GM12878 (cell line): ENCODE measurements at regions not wholly inside any gene's neighbourhood (a gene's known extent, or its start where the extent isn't known, plus 50 kb on each side); places are given as distances from the start of the nearest gene placed in this dataset.

Experiments used
- ATAC-seq: fragments of 200-7000 bp; cut with Tn5 transposase; 3 replicates; pipeline ENCODE4 v1.9.1; 2020; ENCODE audit warnings: mild to moderate bottlenecking, moderate library complexity
- BruUV-seq: library from RNA; stranded (reverse); fragments of 400-500 nt; replicated peaks from 2 replicates; lab custom pipeline; 2021; lab: Mats Ljungman, UMichigan
- CTCF ChIA-PET: fragments of 300-600 bp; sonication (Branson Sonifier 250); formaldehyde crosslinking; extraction: SDS; loops from one replicate; lab custom pipeline; 2021; ENCODE audit warnings: inconsistent platforms; lab: Yijun Ruan, JAX
- POLR2A ChIA-PET: fragments of 350-600 bp; formaldehyde crosslinking; extraction: SDS; loops from one replicate; lab custom pipeline; 2021; ENCODE audit warnings: inconsistent platforms; lab: Charles Lee
- RAD21 ChIA-PET: fragments of 300-600 bp; sonication (Branson Sonifier 250); formaldehyde crosslinking; loops from one replicate; lab custom pipeline; 2023; ENCODE audit warnings: antibody characterized with exemption; ENCODE audit not compliant: unreplicated experiment; lab: Charles Lee
- SMC1A ChIA-PET: fragments of 300-600 bp; sonication (Branson Sonifier 250); formaldehyde crosslinking; loops from one replicate; lab custom pipeline; 2023; ENCODE audit not compliant: unreplicated experiment, uncharacterized antibody; lab: Charles Lee
- DNase-seq: peaks from one replicate; pipeline ENCODE4 v3.0.0-alpha.2; 2011; ENCODE audit warnings: low read depth, low spot score
- FAIRE-seq: peaks from 3 replicates; lab custom pipeline; 2011; peaks lifted over from hg19 to GRCh38; lab: Jason Lieb, UNC
- H2AFZ ChIP-seq: 2 replicates; pipeline ENCODE4 v1.6.0; 2011; ENCODE audit warnings: low read depth, low read length, control low read depth; ENCODE audit not compliant: control insufficient read depth
- H3K27ac ChIP-seq: 2 replicates; pipeline ENCODE4 v1.5.1; 2011; ENCODE audit warnings: control low read depth; ENCODE audit not compliant: control insufficient read depth, insufficient read depth
- H3K27me3 ChIP-seq, 2 experiments: replicated peaks in 1 of 2; 2 replicates each; pipeline versions ENCODE4 v1.6.0 to v1.6.1; 2011; ENCODE audit warnings: low read length in 1 of 2; ENCODE audit not compliant: control insufficient read depth in 2 of 2, insufficient read depth in 2 of 2
- H3K36me3 ChIP-seq, 2 experiments: 2 replicates each; pipeline ENCODE4 v1.5.1; 2011; ENCODE audit warnings: low read length in 1 of 2; ENCODE audit not compliant: control insufficient read depth in 2 of 2, insufficient read depth in 2 of 2
- H3K4me1 ChIP-seq: 2 replicates; pipeline ENCODE4 v1.6.1; 2011; ENCODE audit warnings: mild to moderate bottlenecking, low read length, moderate library complexity, mixed read lengths; ENCODE audit not compliant: control insufficient read depth, insufficient read depth
- H3K4me2 ChIP-seq: 2 replicates; pipeline ENCODE4 v1.6.0; 2011; ENCODE audit warnings: control low read depth; ENCODE audit not compliant: control insufficient read depth, insufficient read depth
- H3K4me3 ChIP-seq: fragments of 200-600 bp; sonication (generic); 2 replicates; pipeline ENCODE4 v1.5.1; 2016
- H3K79me2 ChIP-seq: 2 replicates; pipeline ENCODE4 v1.6.0; 2011; ENCODE audit warnings: low read length; ENCODE audit not compliant: control insufficient read depth, insufficient read depth
- H3K9ac ChIP-seq: 2 replicates; pipeline ENCODE4 v1.8.0; 2011; ENCODE audit warnings: low read length, control low read depth, mixed read lengths; ENCODE audit not compliant: control insufficient read depth, insufficient read depth
- H3K9me3 ChIP-seq: replicated peaks from 3 replicates; pipeline ENCODE4 v1.5.1; 2011; ENCODE audit warnings: mild to moderate bottlenecking, low read length; ENCODE audit not compliant: control insufficient read depth, insufficient read depth
- H4K20me1 ChIP-seq: 2 replicates; pipeline ENCODE4 v1.6.0; 2011; ENCODE audit not compliant: control insufficient read depth, insufficient read depth
- CHD2 ChIP-seq: IDR thresholded peaks from 2 replicates; pipeline ENCODE4 v1.6.1; 2011; ENCODE audit warnings: low read depth, low read length, improper control_type of control experiment, borderline replicate concordance
- CREM ChIP-seq: IDR thresholded peaks from 2 replicates; pipeline ENCODE4 v1.6.1; 2014; ENCODE audit warnings: antibody characterized with exemption, low read depth
- E4F1 ChIP-seq: fragments of 450-650 bp; IDR thresholded peaks from 2 replicates; pipeline ENCODE4 v1.6.1; 2018; ENCODE audit warnings: borderline replicate concordance, mild to moderate bottlenecking; ENCODE audit not compliant: partially characterized antibody
- FOS ChIP-seq: IDR thresholded peaks from 3 replicates; pipeline ENCODE4 v1.6.1; 2011; ENCODE audit warnings: borderline replicate concordance; ENCODE audit not compliant: insufficient read length; ENCODE audit errors: extremely low read depth
- LARP7 ChIP-seq: fragments of 450-650 bp; IDR thresholded peaks from 2 replicates; pipeline ENCODE4 v1.6.1; 2017; ENCODE audit warnings: mild to moderate bottlenecking
- MEF2B ChIP-seq: fragments of 450-650 bp; IDR thresholded peaks from 2 replicates; pipeline ENCODE4 v1.6.1; 2018; ENCODE audit warnings: mild to moderate bottlenecking, moderate library complexity; ENCODE audit not compliant: partially characterized antibody, poor library complexity, severe bottlenecking
- NFIC ChIP-seq: IDR thresholded peaks from 2 replicates; pipeline ENCODE4 v1.6.1; 2012; ENCODE audit warnings: low read depth, mild to moderate bottlenecking, inconsistent platforms, low read length, moderate library complexity
- RUNX3 ChIP-seq: IDR thresholded peaks from 2 replicates; pipeline ENCODE4 v1.6.1; 2012; ENCODE audit warnings: low read length, inconsistent platforms
- STAT1 ChIP-seq: fragments of 450-650 bp; conservative IDR thresholded peaks from 2 replicates; pipeline ENCODE4 v1.6.1; 2014; ENCODE audit warnings: antibody characterized with exemption, mild to moderate bottlenecking
- ZNF207 ChIP-seq: fragments of 450-650 bp; IDR thresholded peaks from 2 replicates; pipeline ENCODE4 v1.6.1; 2014; ENCODE audit warnings: antibody characterized with exemption, mild to moderate bottlenecking, borderline replicate concordance
- WGBS: methylation state at CpG from one replicate; pipeline ENCODE4 v1.1.6; 2016; ENCODE audit warnings: low lambda C conversion rate; ENCODE audit not compliant: insufficient replicate concordance, insufficient coverage; ENCODE audit errors: missing lambda C conversion rate; 5-methylcytosine and 5-hydroxymethylcytosine counted together
- in situ Hi-C: fragments of 300-500 bp; cut with MboI; formaldehyde crosslinking; loops from 9 replicates; pipeline ENCODE4 v1.14.3; 2018; ENCODE audit warnings: mixed read lengths
- intact Hi-C: fragments of 100-400 bp; cut with micrococcal nuclease; formaldehyde crosslinking; loops from one replicate; pipeline ENCODE4 v1.14.2; 2022; ENCODE audit not compliant: unreplicated experiment

GRCh38 chr10:113426181-113426877 is 126.5 kb upstream of the HABP2 start:
- Histone ChIP-seq H3K9ac (no peak overlapping the region), H3K4me2 (no peak overlapping the region), H3K27ac (no peak overlapping the region), H4K20me1 (no peaks in the 10 kb centered on the region; the same call in 1 of the 2 replicates), H3K9me3 (no peaks in the 10 kb centered on the region; the same call in 2 of the 3 replicates), H3K79me2 (no peaks in the 10 kb centered on the region), H3K27me3 (no peaks in the 10 kb centered on the region; a peak in 2 of 4 replicates)
- BruUV-seq = no TSS peak
- intact Hi-C loops = no loop called here
- POLR2A ChIA-PET = interaction anchor here (0.5 kb wide), 1 partner anchor 923 kb away, joined by 5 read pairs; no protein-coding TSS in a partner anchor
- no peak for ATAC-seq
- CTCF ChIA-PET = interaction anchor here (0.6 kb wide), 1 partner anchor 27 kb away, joined by 3 read pairs; no protein-coding TSS in a partner anchor
- TF ChIP-seq RUNX3 = no peak
- no peak for TF ChIP-seq CHD2
- no peak for TF ChIP-seq ZNF207
- TF ChIP-seq CREM = no peak
- TF ChIP-seq MEF2B = no peak
- TF ChIP-seq LARP7 = no peak
- TF ChIP-seq E4F1 = no peak
- no peak for TF ChIP-seq STAT1
- no peak for TF ChIP-seq FOS
- TF ChIP-seq NFIC = no peak
- TF ChIP-seq, all 136 proteins: peak for 0
- DNase-seq (no peak), FAIRE-seq (no peak)
- SMC1A ChIA-PET = no interaction called here
- H3K36me3 ChIP-seq = no peaks in the 10 kb centered on the region
- RAD21 ChIA-PET = no interaction called here
- H2AFZ ChIP-seq = no peak overlapping the region
- H3K4me1 ChIP-seq = no peaks in the 10 kb centered on the region
- no peak overlapping the region for H3K4me3 ChIP-seq
- 27% methylated on average over 8 of the region's 8 CpGs for WGBS
- in situ Hi-C loops = no loop called here
